Neural crest cell (in vitro differentiated cells): ENCODE measurements at regions not wholly inside any gene's neighbourhood (a gene's known extent, or its start where the extent isn't known, plus 50 kb on each side); places are given as distances from the start of the nearest gene placed in this dataset.

Experiments used
- DNase-seq: peaks from one replicate; pipeline ENCODE4 v3.0.0; 2021; ENCODE audit warnings: low read depth, mixed read lengths, low spot score
- H3K27ac Mint-ChIP-seq: one replicate; pipeline ENCODE4 v1.8.0; 2021; ENCODE audit warnings: mild to moderate bottlenecking, mixed read lengths; ENCODE audit not compliant: unreplicated experiment
- H3K27me3 Mint-ChIP-seq: 2 replicates; pipeline ENCODE4 v1.8.0; 2021; ENCODE audit warnings: low read depth, mild to moderate bottlenecking, mixed read lengths
- H3K36me3 Mint-ChIP-seq: 2 replicates; pipeline ENCODE4 v1.8.0; 2021; ENCODE audit warnings: low read depth, mild to moderate bottlenecking, mixed read lengths
- H3K4me1 Mint-ChIP-seq: 2 replicates; pipeline ENCODE4 v1.8.0; 2021; ENCODE audit warnings: mixed read lengths
- H3K4me3 Mint-ChIP-seq: one replicate; pipeline ENCODE4 v1.8.0; 2021; ENCODE audit warnings: mild to moderate bottlenecking, mixed read lengths
- H3K9me3 Mint-ChIP-seq: 2 replicates; pipeline ENCODE4 v1.8.0; 2021; ENCODE audit warnings: mixed read lengths
- TF ChIP-seq, protein P1 (sequence below): fragments of 200-600 bp; sonication (generic); conservative IDR thresholded peaks from 2 replicates; pipeline ENCODE4 v1.5.0; 2021; ENCODE audit warnings: antibody characterized with exemption, mild to moderate bottlenecking

DNA sequence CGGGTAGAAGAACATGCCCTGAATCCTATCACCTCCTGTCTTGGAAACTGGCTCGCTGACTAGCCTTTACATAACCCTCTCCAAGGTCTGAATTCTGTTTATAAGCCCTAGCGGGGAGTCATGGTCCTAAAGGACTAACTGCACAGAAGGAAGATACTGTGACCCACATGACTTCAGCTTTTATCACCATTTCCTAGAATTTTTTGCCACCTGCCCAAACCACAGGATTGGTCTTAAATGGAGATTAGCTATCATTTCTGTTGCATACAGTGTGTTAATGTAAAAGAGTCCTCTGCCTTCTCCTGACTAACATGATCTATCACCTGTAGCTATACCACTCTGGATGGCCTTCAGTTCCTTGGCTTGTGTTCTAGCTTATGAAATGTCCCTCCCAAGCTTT is 319.2 kb downstream of the DUSP6 start:
- Mint-ChIP-seq H3K27me3 (no peaks in the 10 kb centered on the region), H3K27ac (no peak overlapping the region), H3K36me3 (no peaks in the 10 kb centered on the region), H3K4me3 (no peak overlapping the region), H3K4me1 (no peaks in the 10 kb centered on the region), H3K9me3 (no peaks in the 10 kb centered on the region)
- TF ChIP-seq, protein P1, sequence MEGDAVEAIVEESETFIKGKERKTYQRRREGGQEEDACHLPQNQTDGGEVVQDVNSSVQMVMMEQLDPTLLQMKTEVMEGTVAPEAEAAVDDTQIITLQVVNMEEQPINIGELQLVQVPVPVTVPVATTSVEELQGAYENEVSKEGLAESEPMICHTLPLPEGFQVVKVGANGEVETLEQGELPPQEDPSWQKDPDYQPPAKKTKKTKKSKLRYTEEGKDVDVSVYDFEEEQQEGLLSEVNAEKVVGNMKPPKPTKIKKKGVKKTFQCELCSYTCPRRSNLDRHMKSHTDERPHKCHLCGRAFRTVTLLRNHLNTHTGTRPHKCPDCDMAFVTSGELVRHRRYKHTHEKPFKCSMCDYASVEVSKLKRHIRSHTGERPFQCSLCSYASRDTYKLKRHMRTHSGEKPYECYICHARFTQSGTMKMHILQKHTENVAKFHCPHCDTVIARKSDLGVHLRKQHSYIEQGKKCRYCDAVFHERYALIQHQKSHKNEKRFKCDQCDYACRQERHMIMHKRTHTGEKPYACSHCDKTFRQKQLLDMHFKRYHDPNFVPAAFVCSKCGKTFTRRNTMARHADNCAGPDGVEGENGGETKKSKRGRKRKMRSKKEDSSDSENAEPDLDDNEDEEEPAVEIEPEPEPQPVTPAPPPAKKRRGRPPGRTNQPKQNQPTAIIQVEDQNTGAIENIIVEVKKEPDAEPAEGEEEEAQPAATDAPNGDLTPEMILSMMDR: no peak
- no peak for DNase-seq

DNA sequence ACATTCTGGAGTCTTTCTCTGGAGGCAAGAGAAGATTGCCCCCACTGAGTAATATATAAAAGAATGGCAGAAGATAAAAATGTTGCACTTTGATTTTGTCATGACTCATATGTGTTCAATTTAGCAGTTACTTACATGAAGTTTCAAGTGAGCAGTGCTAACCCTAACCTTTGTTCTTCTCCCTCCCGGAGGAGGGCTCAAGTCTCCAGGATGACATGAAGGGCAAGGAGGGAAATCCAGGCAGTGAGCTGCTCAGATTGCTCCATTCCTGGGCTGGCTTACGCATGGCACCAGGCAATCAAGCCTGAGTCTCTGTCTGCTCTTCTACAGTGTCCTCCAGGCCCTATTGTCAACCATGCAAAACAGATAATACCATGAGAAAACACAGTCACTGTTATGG is 322.3 kb downstream of the DUSP6 start:
- DNase-seq: no peak
- TF ChIP-seq, protein P1: no peak
- H3K27ac Mint-ChIP-seq: no peak overlapping the region
- H3K36me3 Mint-ChIP-seq: no peaks in the 10 kb centered on the region
- no peak overlapping the region for H3K4me3 Mint-ChIP-seq
- no peaks in the 10 kb centered on the region for H3K27me3 Mint-ChIP-seq
- H3K4me1 Mint-ChIP-seq: no peaks in the 10 kb centered on the region
- H3K9me3 Mint-ChIP-seq: no peaks in the 10 kb centered on the region

DNA sequence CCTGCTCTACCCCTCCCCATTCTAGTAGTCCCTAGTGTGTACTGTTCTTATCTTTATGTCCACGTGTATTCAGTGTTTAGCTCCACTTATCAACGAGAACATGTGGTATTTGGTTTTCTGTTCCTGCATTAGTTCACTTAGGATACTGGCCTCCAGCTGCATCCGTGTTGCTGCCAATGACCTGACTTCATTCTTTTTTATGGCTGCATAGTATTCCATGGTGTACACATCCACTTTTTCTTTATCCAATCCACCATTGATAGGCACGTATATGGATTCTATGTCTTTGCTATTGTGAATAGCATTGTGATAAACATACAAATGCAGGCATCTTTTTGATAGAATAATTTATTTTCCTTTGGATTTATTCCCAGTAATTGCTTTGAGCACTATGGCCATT is 327.7 kb downstream of the DUSP6 start:
- H3K27ac Mint-ChIP-seq: no peak overlapping the region
- H3K27me3 Mint-ChIP-seq: no peaks in the 10 kb centered on the region
- H3K4me3 Mint-ChIP-seq: no peak overlapping the region
- TF ChIP-seq, protein P1: no peak
- no peaks in the 10 kb centered on the region for H3K9me3 Mint-ChIP-seq
- no peak for DNase-seq
- no peaks in the 10 kb centered on the region for H3K36me3 Mint-ChIP-seq
- no peaks in the 10 kb centered on the region for H3K4me1 Mint-ChIP-seq

DNA sequence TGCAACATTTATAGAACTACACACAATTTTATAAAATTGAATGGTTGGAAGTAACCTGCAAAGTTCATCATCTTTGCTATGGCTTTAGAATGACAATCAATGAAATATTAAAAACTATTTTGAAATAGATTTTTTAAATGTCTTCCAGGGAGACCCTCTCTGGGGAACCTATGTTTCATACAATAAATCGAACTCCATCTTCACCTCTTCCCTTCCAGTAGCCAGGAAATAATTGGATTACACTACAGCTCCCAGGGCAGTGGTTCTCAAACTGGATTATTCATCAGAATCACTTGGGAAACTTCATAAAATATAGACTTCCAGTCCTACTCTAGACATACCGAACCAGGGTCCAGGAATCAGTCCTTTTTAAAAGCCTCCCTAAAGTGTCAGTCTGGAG is 328.4 kb downstream of the DUSP6 start:
- no peaks in the 10 kb centered on the region for H3K9me3 Mint-ChIP-seq
- DNase-seq: no peak
- H3K27ac Mint-ChIP-seq: no peak overlapping the region
- TF ChIP-seq, protein P1: no peak
- H3K27me3 Mint-ChIP-seq: no peaks in the 10 kb centered on the region
- H3K4me1 Mint-ChIP-seq: no peaks in the 10 kb centered on the region
- H3K36me3 Mint-ChIP-seq: no peaks in the 10 kb centered on the region
- H3K4me3 Mint-ChIP-seq: no peak overlapping the region

DNA sequence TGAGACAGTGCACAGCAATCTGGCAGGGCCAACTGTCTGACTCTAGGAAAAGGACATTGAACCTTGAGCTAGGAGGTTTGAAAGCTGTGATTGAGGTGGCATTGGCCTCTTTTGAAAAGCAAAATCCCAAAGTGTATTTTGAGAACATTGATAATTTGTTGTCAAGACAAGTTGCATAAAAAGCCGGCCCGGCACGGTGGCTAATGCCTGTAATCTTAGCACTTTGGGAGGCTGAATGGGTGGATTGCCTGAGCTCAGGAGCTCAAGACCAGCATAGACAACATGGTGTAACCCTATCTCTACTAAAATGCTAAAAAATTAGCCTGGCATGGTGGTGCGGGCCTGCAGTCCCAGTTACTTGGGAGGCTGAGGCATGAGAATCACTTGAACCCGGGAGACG is 331.6 kb downstream of the DUSP6 start:
- DNase-seq: no peak
- H3K9me3 Mint-ChIP-seq: no peaks in the 10 kb centered on the region
- H3K36me3 Mint-ChIP-seq: no peaks in the 10 kb centered on the region
- TF ChIP-seq, protein P1: no peak
- peaks cover 9% of the 10 kb centered on the region for H3K4me1 Mint-ChIP-seq
- no peak overlapping the region for H3K27ac Mint-ChIP-seq
- H3K4me3 Mint-ChIP-seq: no peak overlapping the region
- peaks cover 2% of the 10 kb centered on the region for H3K27me3 Mint-ChIP-seq

DNA sequence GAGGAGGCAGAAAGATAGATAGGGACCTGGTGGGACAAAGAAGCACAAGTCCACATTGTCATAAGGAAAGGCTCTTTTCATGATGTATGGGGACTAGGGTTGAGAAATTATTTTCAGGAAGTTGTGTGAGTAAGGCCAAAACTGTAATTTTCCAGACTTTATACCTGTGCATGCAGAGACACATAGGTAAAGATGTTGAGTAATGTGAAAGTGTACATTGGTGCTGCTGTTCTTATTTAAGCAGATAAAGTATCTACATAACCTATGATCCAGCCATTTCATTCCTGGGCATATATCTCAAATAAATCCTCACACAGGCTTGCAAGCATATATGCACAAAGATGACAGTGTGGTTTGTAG is 332.2 kb downstream of the DUSP6 start:
- TF ChIP-seq, protein P1: no peak
- peaks cover 2% of the 10 kb centered on the region for H3K27me3 Mint-ChIP-seq
- H3K36me3 Mint-ChIP-seq: no peaks in the 10 kb centered on the region
- DNase-seq: no peak
- peaks cover 9% of the 10 kb centered on the region for H3K4me1 Mint-ChIP-seq
- H3K9me3 Mint-ChIP-seq: no peaks in the 10 kb centered on the region
- no peak overlapping the region for H3K27ac Mint-ChIP-seq
- H3K4me3 Mint-ChIP-seq: no peak overlapping the region
